H1 (cell line): ENCODE measurements at regions not wholly inside any gene's neighbourhood (a gene's known extent, or its start where the extent isn't known, plus 50 kb on each side); places are given as distances from the start of the nearest gene placed in this dataset.
"Not testable (repeated sequence)": the region's sequence is repeated elsewhere in the genome, so short reads cannot be mapped to it uniquely, and the experiment has no call there.

Source experiments
- CEBPB ChIP-seq: IDR thresholded peaks from 2 replicates; pipeline ENCODE4 v1.6.1; 2012; ENCODE audit warnings: low read depth, low read length
- EGR1 ChIP-seq: IDR thresholded peaks from 2 replicates; pipeline ENCODE4 v1.6.1; 2011; ENCODE audit warnings: low read depth, low read length, borderline replicate concordance
- EZH2 ChIP-seq: fragments of 200-600 bp; sonication (generic); IDR thresholded peaks from 2 replicates; pipeline ENCODE4 v1.7.1; 2012; ENCODE audit warnings: low read depth, mild to moderate bottlenecking, moderate library complexity, low read length, inconsistent platforms; ENCODE audit not compliant: severe bottlenecking
- GABPA ChIP-seq: IDR thresholded peaks from 2 replicates; pipeline ENCODE4 v1.6.1; 2011; ENCODE audit warnings: mild to moderate bottlenecking, low read length, moderate library complexity, borderline replicate concordance; ENCODE audit not compliant: insufficient read depth
- HDAC2 ChIP-seq, 2 experiments: fragments of 300-600 bp in 1 of 2; sonication (generic) in 1 of 2; IDR thresholded peaks; 2 replicates each; pipeline ENCODE4 v1.6.1; 2011 to 2012; ENCODE audit warnings: low read depth in 2 of 2, low read length in 2 of 2, mild to moderate bottlenecking in 2 of 2, moderate library complexity in 2 of 2, borderline replicate concordance in 1 of 2, inconsistent platforms in 1 of 2
- HDAC6 ChIP-seq: IDR thresholded peaks from one replicate; pipeline ENCODE4 v1.7.1; 2012; ENCODE audit warnings: low read depth, mild to moderate bottlenecking, inconsistent platforms, low read length, moderate library complexity
- KDM4A ChIP-seq: IDR thresholded peaks from one replicate; pipeline ENCODE4 v1.7.1; 2012; ENCODE audit warnings: low read depth, mild to moderate bottlenecking, moderate library complexity, low read length, inconsistent platforms; ENCODE audit not compliant: severe bottlenecking
- POLR2A ChIP-seq, 2 experiments: IDR thresholded peaks; 1 replicate in 1 of 2; 2 replicates in 1 of 2; pipeline ENCODE4 v1.6.1; 2011; ENCODE audit warnings: low read depth in 2 of 2, low read length in 2 of 2, mild to moderate bottlenecking in 2 of 2; ENCODE audit errors: control extremely low read depth in 1 of 2
- POLR2AphosphoS5 ChIP-seq: IDR thresholded peaks from 2 replicates; pipeline ENCODE4 v1.6.1; 2011; ENCODE audit warnings: low read depth, low read length
- ZNF274 ChIP-seq: IDR thresholded peaks from 2 replicates; pipeline ENCODE4 v1.7.0; 2012; ENCODE audit warnings: low read length, borderline replicate concordance; ENCODE audit errors: extremely low read depth
- TF ChIP-seq, protein P1 (sequence below), 3 experiments: IDR thresholded peaks; 1 replicate in 2 of 3; 2 replicates in 1 of 3; pipeline versions ENCODE4 v1.5.1 to v1.6.1; 2011; ENCODE audit warnings: low read length in 3 of 3, mild to moderate bottlenecking in 3 of 3, inconsistent platforms in 2 of 3, low read depth in 1 of 3, moderate library complexity in 1 of 3; ENCODE audit not compliant: insufficient read depth in 1 of 3; ENCODE audit errors: control extremely low read depth in 1 of 3
- TF ChIP-seq, protein P2 (sequence below): IDR thresholded peaks from 2 replicates; pipeline ENCODE4 v1.6.1; 2011; ENCODE audit warnings: low read length, improper control_type of control experiment

DNA sequence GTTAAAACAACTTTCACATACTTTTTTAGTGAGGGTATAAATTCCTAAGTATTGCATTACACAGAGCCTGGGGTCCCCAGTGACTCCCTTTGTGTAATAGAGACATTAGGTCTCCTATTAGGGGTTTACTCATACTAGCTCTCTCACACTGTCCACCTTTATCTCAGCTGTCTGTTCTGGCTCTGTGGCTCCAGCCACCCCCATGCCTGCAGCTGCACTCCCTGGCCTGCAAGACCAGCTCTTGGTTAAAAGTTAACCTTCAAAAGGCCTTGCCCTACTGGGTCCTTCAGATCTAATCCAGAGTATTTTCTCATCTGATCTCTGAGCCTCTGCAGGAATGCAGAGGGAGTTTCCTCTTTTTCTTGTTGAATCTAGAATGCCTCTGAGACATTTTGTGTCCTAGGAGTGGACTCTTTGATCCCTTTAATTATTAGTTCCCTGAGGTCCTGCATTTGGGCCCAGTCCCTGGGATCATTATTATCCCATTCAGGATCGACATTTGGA is 280.9 kb downstream of the PYDC2 start:
- TF ChIP-seq, protein P1, sequence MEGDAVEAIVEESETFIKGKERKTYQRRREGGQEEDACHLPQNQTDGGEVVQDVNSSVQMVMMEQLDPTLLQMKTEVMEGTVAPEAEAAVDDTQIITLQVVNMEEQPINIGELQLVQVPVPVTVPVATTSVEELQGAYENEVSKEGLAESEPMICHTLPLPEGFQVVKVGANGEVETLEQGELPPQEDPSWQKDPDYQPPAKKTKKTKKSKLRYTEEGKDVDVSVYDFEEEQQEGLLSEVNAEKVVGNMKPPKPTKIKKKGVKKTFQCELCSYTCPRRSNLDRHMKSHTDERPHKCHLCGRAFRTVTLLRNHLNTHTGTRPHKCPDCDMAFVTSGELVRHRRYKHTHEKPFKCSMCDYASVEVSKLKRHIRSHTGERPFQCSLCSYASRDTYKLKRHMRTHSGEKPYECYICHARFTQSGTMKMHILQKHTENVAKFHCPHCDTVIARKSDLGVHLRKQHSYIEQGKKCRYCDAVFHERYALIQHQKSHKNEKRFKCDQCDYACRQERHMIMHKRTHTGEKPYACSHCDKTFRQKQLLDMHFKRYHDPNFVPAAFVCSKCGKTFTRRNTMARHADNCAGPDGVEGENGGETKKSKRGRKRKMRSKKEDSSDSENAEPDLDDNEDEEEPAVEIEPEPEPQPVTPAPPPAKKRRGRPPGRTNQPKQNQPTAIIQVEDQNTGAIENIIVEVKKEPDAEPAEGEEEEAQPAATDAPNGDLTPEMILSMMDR (IDR thresholded peaks at IDR 0.05; ENCODE audit: control extremely low read depth in 1 of 3, insufficient read depth in 1 of 3, low read depth in 1 of 3, low read length in 3 of 3) = not testable (repeated sequence)
- TF ChIP-seq, protein P2, sequence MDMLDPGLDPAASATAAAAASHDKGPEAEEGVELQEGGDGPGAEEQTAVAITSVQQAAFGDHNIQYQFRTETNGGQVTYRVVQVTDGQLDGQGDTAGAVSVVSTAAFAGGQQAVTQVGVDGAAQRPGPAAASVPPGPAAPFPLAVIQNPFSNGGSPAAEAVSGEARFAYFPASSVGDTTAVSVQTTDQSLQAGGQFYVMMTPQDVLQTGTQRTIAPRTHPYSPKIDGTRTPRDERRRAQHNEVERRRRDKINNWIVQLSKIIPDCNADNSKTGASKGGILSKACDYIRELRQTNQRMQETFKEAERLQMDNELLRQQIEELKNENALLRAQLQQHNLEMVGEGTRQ = not testable (repeated sequence)
- not testable (repeated sequence) for TF ChIP-seq GABPA; POLR2AphosphoS5; HDAC6; EGR1; EZH2; POLR2A (IDR thresholded peaks at IDR 0.05; ENCODE audit: control extremely low read depth in 1 of 2, low read depth in 2 of 2, low read length in 2 of 2); ZNF274; HDAC2 (IDR thresholded peaks at IDR 0.05; ENCODE audit: borderline replicate concordance in 1 of 2, low read depth in 2 of 2, low read length in 2 of 2); KDM4A; CEBPB
